SK-N-SH treated with all-trans-retinoic acid at 6 μM for 48 hours (cell line): ENCODE measurements at regions not wholly inside any gene's neighbourhood (a gene's known extent, or its start where the extent isn't known, plus 50 kb on each side); places are given as distances from the start of the nearest gene placed in this dataset.

Experiments
- OSR1 ChIP-seq: fragments of 250-450 bp; sonication (Bioruptor Pico); IDR thresholded peaks from 2 replicates; pipeline ENCODE4 v1.8.0; 2022; ENCODE audit warnings: moderate library complexity, mild to moderate bottlenecking, inconsistent platforms
- PPARA ChIP-seq: fragments of 250-450 bp; sonication (Bioruptor Pico); IDR thresholded peaks from 2 replicates; pipeline ENCODE4 v1.5.0; 2020; ENCODE audit warnings: mild to moderate bottlenecking, borderline replicate concordance
- SNAI2 ChIP-seq: fragments of 250-450 bp; sonication (Bioruptor Pico); IDR thresholded peaks from 2 replicates; pipeline ENCODE4 v1.5.0; 2020; ENCODE audit warnings: mild to moderate bottlenecking, moderate library complexity
- TCF4 ChIP-seq: fragments of 250-450 bp; sonication (Bioruptor Pico); IDR thresholded peaks from 2 replicates; pipeline ENCODE4 v1.8.0; 2021; ENCODE audit warnings: mild to moderate bottlenecking, moderate library complexity, borderline replicate concordance
- TOX ChIP-seq: fragments of 250-450 bp; sonication (Bioruptor Pico); IDR thresholded peaks from 2 replicates; pipeline ENCODE4 v1.8.0; 2021; ENCODE audit warnings: mild to moderate bottlenecking, moderate library complexity, borderline replicate concordance
- ZFP3 ChIP-seq: fragments of 250-450 bp; sonication (Bioruptor Pico); IDR thresholded peaks from 2 replicates; pipeline ENCODE4 v1.5.0; 2020; ENCODE audit warnings: mild to moderate bottlenecking, moderate library complexity
- ZFP30 ChIP-seq: fragments of 450-650 bp; formaldehyde crosslinking; IDR thresholded peaks from 2 replicates; pipeline ENCODE4 v1.5.0; 2022; ENCODE audit warnings: mild to moderate bottlenecking, moderate library complexity
- ZNF8 ChIP-seq: fragments of 450-650 bp; formaldehyde crosslinking; IDR thresholded peaks from 2 replicates; pipeline ENCODE4 v1.5.0; 2020; ENCODE audit warnings: mild to moderate bottlenecking, moderate library complexity
- TF ChIP-seq, protein P1 (sequence below): fragments of 250-450 bp; sonication (Bioruptor Pico); IDR thresholded peaks from 2 replicates; pipeline ENCODE4 v1.5.1; 2020; ENCODE audit warnings: low read depth, mild to moderate bottlenecking, moderate library complexity
- TF ChIP-seq, protein P2 (sequence below): fragments of 250-450 bp; sonication (Bioruptor Pico); IDR thresholded peaks from 2 replicates; pipeline ENCODE4 v1.8.0; 2020; ENCODE audit warnings: mild to moderate bottlenecking, moderate library complexity, borderline replicate concordance

DNA sequence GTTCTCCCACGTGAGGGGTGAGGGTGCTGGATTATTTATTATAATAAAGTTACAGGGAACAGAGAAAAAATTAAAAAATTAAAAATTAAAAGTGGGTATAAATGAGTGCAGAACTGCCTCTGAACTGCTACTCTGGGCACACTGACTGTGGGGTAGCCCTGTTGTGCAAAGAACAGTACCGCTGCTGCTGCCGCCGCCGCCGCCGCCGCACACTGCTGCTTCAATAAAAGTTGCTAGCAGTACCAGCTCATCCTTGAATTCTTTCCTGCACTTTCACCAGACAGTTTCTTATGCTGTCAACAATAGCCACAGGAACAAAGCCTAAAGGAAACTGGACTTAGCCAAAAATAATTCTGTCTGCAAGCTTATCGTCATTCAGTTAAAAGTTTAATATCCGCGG lies 72.1 kb downstream of the GCC1 start:
- TF ChIP-seq ZFP30 (CRISPR knock-in tag) (no peak), ZFP3 (CRISPR knock-in tag) (no peak), TCF4 (CRISPR knock-in tag) (no peak), PPARA (CRISPR knock-in tag) (no peak), OSR1 (no peak), SNAI2 (CRISPR knock-in tag) (no peak), TOX (CRISPR knock-in tag) (no peak), ZNF8 (CRISPR knock-in tag) (no peak)
- TF ChIP-seq, protein P1, sequence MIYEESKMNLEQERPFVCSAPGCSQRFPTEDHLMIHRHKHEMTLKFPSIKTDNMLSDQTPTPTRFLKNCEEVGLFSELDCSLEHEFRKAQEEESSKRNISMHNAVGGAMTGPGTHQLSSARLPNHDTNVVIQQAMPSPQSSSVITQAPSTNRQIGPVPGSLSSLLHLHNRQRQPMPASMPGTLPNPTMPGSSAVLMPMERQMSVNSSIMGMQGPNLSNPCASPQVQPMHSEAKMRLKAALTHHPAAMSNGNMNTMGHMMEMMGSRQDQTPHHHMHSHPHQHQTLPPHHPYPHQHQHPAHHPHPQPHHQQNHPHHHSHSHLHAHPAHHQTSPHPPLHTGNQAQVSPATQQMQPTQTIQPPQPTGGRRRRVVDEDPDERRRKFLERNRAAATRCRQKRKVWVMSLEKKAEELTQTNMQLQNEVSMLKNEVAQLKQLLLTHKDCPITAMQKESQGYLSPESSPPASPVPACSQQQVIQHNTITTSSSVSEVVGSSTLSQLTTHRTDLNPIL (CRISPR knock-in tag), result no peak
- TF ChIP-seq, protein P2, sequence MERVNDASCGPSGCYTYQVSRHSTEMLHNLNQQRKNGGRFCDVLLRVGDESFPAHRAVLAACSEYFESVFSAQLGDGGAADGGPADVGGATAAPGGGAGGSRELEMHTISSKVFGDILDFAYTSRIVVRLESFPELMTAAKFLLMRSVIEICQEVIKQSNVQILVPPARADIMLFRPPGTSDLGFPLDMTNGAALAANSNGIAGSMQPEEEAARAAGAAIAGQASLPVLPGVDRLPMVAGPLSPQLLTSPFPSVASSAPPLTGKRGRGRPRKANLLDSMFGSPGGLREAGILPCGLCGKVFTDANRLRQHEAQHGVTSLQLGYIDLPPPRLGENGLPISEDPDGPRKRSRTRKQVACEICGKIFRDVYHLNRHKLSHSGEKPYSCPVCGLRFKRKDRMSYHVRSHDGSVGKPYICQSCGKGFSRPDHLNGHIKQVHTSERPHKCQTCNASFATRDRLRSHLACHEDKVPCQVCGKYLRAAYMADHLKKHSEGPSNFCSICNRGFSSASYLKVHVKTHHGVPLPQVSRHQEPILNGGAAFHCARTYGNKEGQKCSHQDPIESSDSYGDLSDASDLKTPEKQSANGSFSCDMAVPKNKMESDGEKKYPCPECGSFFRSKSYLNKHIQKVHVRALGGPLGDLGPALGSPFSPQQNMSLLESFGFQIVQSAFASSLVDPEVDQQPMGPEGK (CRISPR knock-in tag), result no peak
